Loucy (cell line): ENCODE measurements at regions not wholly inside any gene's neighbourhood (a gene's known extent, or its start where the extent isn't known, plus 50 kb on each side); places are given as distances from the start of the nearest gene placed in this dataset.

Experiments used
- H2AFZ ChIP-seq: fragments of 200-600 bp; sonication (generic); 2 replicates; pipeline ENCODE4 v1.6.0; 2016; ENCODE audit warnings: antibody characterized with exemption, mild to moderate bottlenecking, low read length, moderate library complexity
- H3F3A ChIP-seq: fragments of 200-600 bp; 2 replicates; pipeline ENCODE4 v1.6.0; 2016; ENCODE audit warnings: antibody characterized with exemption, low read depth, mild to moderate bottlenecking
- H3K27me3 ChIP-seq: fragments of 200-600 bp; sonication (generic); 2 replicates; pipeline ENCODE4 v1.6.1; 2014; ENCODE audit warnings: low read length, mild to moderate bottlenecking; ENCODE audit not compliant: insufficient read depth, poor library complexity, severe bottlenecking
- H3K36me3 ChIP-seq: fragments of 200-600 bp; sonication (generic); 2 replicates; pipeline ENCODE4 v1.6.1; 2016; ENCODE audit warnings: low read length; ENCODE audit not compliant: insufficient read depth
- H3K4me1 ChIP-seq: fragments of 200-600 bp; sonication (generic); 2 replicates; pipeline ENCODE4 v1.5.1; 2014; ENCODE audit warnings: low read length, mild to moderate bottlenecking; ENCODE audit not compliant: insufficient read depth, poor library complexity, severe bottlenecking
- H3K4me2 ChIP-seq: fragments of 200-600 bp; sonication (generic); 2 replicates; pipeline ENCODE4 v1.6.0; 2014; ENCODE audit warnings: antibody characterized with exemption, low read length, low read depth, mild to moderate bottlenecking; ENCODE audit not compliant: poor library complexity, severe bottlenecking
- H3K4me3 ChIP-seq: fragments of 200-600 bp; sonication (generic); 2 replicates; pipeline ENCODE4 v1.5.1; 2014; ENCODE audit warnings: low read length, mild to moderate bottlenecking, mixed read lengths; ENCODE audit not compliant: poor library complexity, severe bottlenecking
- H3K79me2 ChIP-seq: fragments of 200-600 bp; sonication (generic); 2 replicates; pipeline ENCODE4 v1.6.1; 2014; ENCODE audit warnings: low read length; ENCODE audit not compliant: insufficient read depth
- H3K9ac ChIP-seq: fragments of 200-600 bp; sonication (generic); 2 replicates; pipeline ENCODE4 v1.6.0; 2014; ENCODE audit warnings: mild to moderate bottlenecking, low read depth, low read length, moderate library complexity; ENCODE audit not compliant: poor library complexity, severe bottlenecking
- H3K9me2 ChIP-seq: fragments of 200-600 bp; sonication (generic); replicated peaks from 2 replicates; pipeline ENCODE4 v1.6.1; 2016; ENCODE audit warnings: low read depth, low read length, mixed read lengths
- H3K9me3 ChIP-seq: fragments of 200-600 bp; sonication (generic); 2 replicates; pipeline ENCODE4 v1.6.1; 2014; ENCODE audit warnings: mild to moderate bottlenecking, antibody characterized with exemption, low read length, low read depth; ENCODE audit not compliant: insufficient read depth
- H4K20me1 ChIP-seq: fragments of 200-600 bp; sonication (generic); 2 replicates; pipeline ENCODE4 v1.6.0; 2014; ENCODE audit warnings: antibody characterized with exemption, low read length, mild to moderate bottlenecking; ENCODE audit not compliant: insufficient read depth, poor library complexity, severe bottlenecking
- EZH2phosphoT487 ChIP-seq: fragments of 200-600 bp; IDR thresholded peaks from 2 replicates; pipeline ENCODE4 v1.6.1; 2018; ENCODE audit warnings: antibody characterized with exemption, mild to moderate bottlenecking, moderate library complexity, borderline replicate concordance
- TF ChIP-seq, protein P1 (sequence below): fragments of 200-600 bp; sonication (generic); conservative IDR thresholded peaks from 2 replicates; pipeline ENCODE4 v1.5.1; 2014; ENCODE audit warnings: mild to moderate bottlenecking, antibody characterized with exemption, low read length

- Histone ChIP-seq H3K27me3 (no peaks in the 10 kb centered on the region), H3K9me2 (no peaks in the 10 kb centered on the region), H3K9ac (no peak overlapping the region), H2AFZ (no peak overlapping the region), H3K4me3 (no peak overlapping the region), H4K20me1 (no peaks in the 10 kb centered on the region), H3K9me3 (no peaks in the 10 kb centered on the region), H3K79me2 (no peaks in the 10 kb centered on the region), H3K36me3 (no peaks in the 10 kb centered on the region), H3F3A (no peaks in the 10 kb centered on the region), H3K4me2 (no peak overlapping the region), H3K4me1 (no peaks in the 10 kb centered on the region)
- no peak for TF ChIP-seq EZH2phosphoT487
- TF ChIP-seq, protein P1, sequence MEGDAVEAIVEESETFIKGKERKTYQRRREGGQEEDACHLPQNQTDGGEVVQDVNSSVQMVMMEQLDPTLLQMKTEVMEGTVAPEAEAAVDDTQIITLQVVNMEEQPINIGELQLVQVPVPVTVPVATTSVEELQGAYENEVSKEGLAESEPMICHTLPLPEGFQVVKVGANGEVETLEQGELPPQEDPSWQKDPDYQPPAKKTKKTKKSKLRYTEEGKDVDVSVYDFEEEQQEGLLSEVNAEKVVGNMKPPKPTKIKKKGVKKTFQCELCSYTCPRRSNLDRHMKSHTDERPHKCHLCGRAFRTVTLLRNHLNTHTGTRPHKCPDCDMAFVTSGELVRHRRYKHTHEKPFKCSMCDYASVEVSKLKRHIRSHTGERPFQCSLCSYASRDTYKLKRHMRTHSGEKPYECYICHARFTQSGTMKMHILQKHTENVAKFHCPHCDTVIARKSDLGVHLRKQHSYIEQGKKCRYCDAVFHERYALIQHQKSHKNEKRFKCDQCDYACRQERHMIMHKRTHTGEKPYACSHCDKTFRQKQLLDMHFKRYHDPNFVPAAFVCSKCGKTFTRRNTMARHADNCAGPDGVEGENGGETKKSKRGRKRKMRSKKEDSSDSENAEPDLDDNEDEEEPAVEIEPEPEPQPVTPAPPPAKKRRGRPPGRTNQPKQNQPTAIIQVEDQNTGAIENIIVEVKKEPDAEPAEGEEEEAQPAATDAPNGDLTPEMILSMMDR = no peak
Observed at GRCh38 chr4:143099693-143100092, 85.0 kb upstream of the USP38 start.

- H3K79me2 ChIP-seq = no peaks in the 10 kb centered on the region
- no peak overlapping the region for H3K9ac ChIP-seq
- no peaks in the 10 kb centered on the region for H3F3A ChIP-seq
- H3K36me3 ChIP-seq = no peaks in the 10 kb centered on the region
- no peaks in the 10 kb centered on the region for H3K27me3 ChIP-seq
- H4K20me1 ChIP-seq = no peaks in the 10 kb centered on the region
- no peak for TF ChIP-seq EZH2phosphoT487
- TF ChIP-seq, protein P1 = no peak
- H3K4me3 ChIP-seq = no peak overlapping the region
- H3K9me3 ChIP-seq = no peaks in the 10 kb centered on the region
- H2AFZ ChIP-seq = no peak overlapping the region
- H3K9me2 ChIP-seq = no peaks in the 10 kb centered on the region
- H3K4me2 ChIP-seq = no peak overlapping the region
- H3K4me1 ChIP-seq = peaks cover 3% of the 10 kb centered on the region
Observed at GRCh38 chr4:143109376-143109775, 75.3 kb upstream of the USP38 start.

DNA sequence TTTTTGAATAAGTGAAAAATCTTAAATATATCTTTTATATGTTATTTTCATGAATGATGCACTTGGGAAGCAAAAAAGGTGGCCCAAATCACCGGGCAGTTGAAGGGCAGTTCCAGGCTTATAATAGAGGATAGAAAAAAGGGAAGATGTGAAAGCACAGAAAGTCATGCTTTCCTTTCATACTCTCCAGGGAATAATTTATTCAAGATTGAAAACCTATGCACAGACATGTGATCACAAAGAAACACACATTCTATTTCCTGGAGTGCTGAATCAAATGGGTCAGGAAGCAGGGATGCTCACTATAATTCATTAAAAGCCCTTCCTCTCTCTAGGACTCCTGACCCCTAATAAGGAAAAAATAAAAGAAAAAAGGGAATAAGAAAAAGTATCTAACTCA is 66.1 kb upstream of the USP38 start:
- Histone ChIP-seq H4K20me1 (no peaks in the 10 kb centered on the region), H3K4me1 (no peaks in the 10 kb centered on the region), H3K9ac (no peak overlapping the region), H3K79me2 (no peaks in the 10 kb centered on the region), H3K4me2 (no peak overlapping the region), H3K9me3 (no peaks in the 10 kb centered on the region), H3F3A (no peaks in the 10 kb centered on the region), H3K36me3 (no peaks in the 10 kb centered on the region), H3K4me3 (no peak overlapping the region), H3K9me2 (no peaks in the 10 kb centered on the region), H2AFZ (no peak overlapping the region), H3K27me3 (no peaks in the 10 kb centered on the region)
- TF ChIP-seq EZH2phosphoT487 = no peak
- TF ChIP-seq, protein P1 = no peak
